DMS53 (cell line): ENCODE measurements at regions not wholly inside any gene's neighbourhood (a gene's known extent, or its start where the extent isn't known, plus 50 kb on each side); places are given as distances from the start of the nearest gene placed in this dataset.

ENCODE experiments used
- DNase-seq: peaks from one replicate; lab custom pipeline; 2025; lab: John Stamatoyannopoulos, UW

DNA sequence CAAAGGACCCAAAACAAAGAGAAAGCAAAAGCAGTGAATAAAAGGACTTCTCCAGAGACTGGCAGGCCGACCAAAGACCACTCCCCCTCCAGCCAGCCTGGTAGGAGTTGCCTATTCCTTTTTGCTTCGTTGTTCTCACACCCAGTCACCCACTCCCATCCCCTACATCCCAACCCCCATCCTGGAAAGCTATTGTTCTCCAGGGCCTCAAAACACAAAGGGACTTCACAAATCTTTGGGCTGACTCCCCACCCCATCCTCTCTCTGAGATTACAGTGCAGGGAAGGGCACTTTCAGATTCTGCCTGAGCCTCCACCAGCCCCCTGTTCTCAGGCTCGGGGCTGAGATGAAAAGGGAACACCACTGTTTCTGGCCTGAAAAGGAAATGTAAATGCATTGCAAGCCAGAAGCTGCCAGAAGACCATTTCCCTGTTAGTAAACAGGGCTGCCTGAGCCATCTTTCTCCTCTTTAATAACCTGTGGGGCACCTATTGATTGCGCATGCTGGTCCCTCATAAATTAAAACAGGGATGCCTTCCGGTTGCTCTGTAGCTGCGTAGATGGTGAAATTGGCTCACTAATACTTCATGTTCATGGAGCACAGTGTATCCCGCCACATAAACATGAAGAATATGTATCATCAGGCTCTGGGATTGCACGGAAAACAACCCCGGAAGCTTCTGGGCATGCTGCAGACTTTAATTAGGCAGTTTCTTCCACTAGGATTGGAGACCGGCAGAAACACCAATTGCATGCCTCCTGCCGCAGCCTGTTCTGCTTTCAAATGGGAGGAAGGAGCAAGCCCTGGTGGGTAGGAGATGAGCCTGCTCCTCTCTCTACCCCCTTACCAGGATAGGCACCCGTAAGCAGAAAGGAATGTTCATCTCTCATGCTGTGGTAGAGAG is 130.3 kb upstream of the FUT8 start:
- DNase-seq = no peak

DNA sequence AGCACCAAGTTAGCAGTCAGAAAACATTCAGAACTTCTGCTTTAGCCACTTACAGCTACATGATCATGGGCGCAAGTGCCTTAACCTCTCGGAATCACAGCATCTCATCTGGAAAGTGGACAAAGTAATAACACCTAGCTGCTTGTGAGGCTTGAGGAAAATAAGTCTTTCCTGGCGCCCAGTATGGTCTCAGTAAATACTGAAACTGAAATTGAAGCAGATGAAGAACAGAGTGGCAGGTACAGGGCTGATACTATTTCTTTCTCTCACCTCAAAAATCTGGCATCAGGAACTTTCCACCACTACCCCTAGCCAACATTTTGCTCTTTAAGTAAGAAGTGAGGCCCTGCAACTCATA is 129.7 kb upstream of the FUT8 start:
- no peak for DNase-seq

DNA sequence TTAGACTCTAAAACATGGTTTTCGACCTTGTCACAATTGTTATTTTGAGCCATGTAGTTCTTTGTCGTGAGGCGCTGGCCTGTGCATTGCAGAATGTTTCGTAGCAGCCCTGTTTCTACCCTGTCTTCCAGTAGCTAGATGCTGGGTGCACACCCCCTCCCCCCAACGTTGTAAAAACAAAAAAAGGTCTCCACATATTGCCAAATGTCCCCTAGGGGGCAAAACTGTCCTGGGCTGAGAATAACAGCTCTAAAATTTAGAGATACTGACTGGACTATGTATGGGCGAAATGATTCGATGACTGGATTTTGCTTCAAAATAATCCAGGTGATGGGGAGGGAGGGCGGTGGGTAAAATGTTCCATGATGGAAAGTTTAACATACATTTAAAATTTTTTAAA is 126.1 kb upstream of the FUT8 start:
- no peak for DNase-seq

DNA sequence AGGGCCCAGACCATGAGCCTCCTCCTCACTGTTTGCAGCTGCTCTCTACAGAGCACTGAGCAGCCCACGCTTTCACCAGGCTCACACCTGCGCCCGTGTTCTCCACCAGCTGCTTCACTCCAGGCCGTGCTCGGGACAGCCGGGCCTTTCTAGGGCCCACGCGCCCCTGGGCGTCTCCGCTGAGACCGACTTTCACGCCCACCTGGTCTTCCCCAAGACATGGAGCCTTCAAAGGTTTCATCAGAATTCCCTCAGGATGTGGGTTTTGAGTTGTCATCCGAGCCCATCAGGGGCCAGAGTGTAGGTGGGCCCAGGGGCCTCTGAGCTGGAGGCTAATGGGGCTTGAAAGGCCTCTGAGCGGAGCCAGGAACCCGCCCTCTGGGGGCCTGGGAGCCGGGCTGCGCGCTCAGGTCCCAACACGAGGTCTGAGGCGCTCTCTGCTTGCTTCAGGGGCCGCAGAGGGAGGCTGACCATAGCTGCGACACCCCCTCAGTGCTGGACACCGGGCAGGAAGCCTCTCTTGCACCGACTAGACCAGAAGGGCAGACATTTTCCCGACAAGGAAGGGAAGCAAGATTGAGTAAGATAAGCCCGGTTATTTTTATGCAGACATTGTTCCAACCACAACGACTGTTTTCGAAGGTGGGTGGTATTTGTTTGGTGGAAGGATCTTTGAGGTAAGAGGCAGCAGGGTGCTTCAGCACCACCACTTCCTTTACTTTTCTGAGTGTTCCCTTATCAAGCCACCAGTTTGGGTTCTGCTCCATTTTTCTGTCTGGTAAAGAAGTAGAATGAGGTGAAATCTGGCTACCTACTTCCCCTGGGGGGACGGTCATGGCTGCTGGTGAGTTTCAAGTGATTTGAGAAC is 125.0 kb upstream of the FUT8 start:
- no peak for DNase-seq

DNA sequence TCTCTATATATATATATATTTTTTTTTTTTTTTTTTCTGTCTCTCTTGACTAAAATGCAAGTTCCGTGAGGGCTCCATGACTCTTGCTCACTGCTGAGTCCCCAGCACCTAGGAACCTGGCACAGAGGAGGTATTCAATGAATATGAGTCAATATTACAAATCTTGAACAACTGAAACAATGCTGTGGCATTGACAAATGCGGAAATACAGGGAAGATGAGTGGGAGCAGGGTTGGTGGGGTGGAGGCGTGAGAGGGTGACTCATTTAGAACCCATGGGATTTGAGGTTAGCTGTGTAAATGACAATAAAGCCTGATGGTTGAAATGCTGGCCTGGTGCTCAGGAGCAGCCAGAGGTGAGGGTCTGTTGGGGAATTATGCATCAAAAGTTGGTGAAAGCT is 121.7 kb upstream of the FUT8 start:
- DNase-seq = peak; percentile 14

DNA sequence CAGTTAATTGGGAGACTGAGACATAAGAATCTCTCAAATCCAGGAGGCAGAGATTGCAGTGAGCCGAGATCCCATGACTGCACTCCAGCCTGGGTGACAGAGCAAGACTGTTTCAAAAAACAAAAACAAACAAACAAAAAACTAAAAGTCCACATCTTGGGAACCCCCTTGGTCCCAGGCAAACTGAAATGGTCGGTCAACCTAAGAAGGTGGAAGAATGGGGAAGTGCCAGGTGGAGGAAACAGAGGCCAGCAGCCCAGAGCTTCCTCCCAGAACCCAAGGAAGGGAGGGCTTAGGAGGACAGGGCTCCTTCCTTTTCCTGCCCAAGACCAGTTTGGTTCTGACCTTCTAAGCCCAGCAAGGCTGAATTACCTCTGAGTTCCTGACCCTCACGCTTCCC is 121.0 kb upstream of the FUT8 start:
- no peak for DNase-seq

DNA sequence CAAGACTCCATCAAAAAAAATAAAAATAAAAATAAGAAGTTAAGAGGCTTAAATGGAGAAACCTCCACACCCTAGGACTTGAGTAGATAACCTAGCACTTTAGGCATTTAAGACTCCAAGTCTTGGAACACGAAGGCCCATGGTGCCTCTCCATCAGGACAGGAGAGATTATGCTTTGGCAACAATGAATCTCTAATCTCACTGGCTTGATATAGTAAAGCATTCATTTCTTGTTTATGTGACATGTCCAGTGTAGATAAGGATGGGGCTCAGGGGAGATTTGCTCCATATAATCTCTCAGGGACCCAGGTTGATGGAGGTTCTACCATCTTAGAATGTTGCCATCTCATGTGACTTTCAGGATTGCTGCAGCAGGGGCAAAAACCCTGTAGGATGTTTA is 117.7 kb upstream of the FUT8 start:
- DNase-seq = no peak

DNA sequence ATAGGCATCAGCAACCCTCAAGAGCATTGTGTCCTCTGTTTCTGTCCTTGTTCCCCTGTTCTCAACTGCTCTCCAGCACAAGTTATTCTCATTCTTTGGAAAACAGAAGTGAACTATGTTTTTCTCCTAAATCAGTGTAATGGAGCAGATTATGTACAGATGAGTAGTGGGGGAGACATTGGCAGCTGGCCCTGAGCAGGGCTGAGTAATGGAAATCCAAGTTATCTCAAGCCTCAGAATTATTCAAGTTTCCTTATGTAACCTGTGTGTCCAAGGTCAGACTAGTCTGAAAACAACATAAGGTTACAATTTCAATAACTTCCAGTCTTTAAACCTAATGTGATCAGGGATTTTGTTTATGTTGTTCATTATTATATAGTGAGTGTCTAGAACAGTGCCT is 116.1 kb upstream of the FUT8 start:
- no peak for DNase-seq

DNA sequence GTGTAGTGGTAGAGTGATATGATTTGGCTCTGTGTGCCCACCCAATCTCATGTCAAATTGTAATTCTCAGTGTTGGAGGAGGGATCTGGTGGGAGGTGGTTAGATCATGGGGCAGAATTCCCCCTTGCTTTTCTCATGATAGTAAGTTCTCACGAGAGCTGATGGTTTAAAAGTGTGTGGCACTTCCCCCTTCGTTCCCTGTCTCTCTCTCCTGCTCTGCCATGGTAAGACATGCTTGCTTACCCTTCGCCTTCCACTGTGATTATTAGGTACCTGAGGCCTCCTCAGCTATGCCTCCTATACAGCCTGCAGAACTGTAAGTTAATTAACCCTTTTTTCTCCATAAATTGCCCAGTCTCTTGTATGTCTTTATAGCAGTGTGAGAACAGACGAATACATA is 115.7 kb upstream of the FUT8 start:
- DNase-seq = no peak

DNA sequence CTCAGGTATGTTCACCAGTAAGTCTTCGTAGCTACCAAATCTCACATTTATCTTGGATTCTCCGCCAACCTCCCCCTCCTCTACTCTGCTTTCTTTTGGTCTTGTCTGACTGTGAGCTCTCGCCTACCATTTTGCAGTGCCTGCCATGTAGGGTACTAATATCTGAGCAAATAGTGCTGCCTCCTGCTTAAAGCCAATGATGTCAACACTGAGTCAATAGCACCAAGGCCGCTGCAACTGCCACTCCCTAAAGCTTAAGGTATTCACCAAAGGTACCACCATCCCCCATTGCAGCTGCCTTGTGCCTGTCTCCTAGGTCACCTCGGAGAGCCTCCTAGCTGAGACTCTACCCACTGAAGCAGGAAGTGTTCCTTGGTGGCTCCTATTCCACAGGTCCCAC is 114.8 kb upstream of the FUT8 start:
- DNase-seq = peak; percentile 67

DNA sequence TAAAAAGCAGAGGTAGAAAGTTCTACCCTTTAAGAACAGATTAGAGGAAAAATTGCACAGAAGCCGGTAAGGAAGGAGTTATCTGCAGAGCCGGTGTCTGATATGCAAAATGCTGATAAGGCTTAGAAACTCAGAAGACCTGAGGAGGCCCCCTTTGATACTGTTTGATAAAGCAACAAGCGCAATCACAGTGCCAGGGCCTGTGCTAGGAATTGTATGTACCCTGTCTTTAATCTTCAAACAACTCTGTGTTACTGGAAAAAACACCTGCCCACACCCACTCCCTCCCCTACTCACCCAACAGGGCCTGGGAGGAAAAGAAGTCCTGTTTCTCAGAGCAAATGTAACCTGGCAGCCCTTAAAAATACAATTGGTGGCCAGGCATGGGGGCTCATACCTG is 112.7 kb upstream of the FUT8 start:
- no peak for DNase-seq

DNA sequence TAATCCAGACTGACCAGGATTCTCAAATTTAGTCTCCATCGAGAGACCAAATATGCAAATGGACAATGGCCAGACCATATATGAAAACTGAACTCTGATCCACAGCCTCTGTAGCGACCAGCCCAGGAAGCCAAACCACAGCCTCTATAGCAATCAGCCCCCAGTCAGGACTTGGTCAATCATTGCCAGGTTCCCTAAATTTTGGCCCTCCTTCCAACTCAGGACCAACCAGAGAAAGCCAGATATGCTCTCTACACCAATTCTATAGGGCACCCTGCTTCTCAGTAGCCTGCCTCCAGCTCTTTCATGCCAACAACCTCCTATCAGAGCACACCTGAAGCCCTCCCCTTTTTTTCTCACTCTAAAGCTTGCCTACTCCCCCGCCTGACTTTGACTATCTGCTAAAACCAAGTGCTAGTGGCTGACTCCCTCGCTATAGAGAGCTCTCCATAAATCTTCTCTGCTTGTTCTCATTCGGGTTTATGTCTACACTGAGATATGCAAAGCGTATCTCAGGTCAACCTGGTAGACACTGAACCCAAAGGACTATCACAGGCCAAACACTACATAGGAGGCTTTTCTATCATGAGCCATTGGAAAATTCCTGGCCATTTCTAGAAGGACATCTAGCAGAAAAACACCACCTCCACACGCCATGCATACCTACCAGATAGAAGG is 110.5 kb upstream of the FUT8 start:
- DNase-seq = no peak

DNA sequence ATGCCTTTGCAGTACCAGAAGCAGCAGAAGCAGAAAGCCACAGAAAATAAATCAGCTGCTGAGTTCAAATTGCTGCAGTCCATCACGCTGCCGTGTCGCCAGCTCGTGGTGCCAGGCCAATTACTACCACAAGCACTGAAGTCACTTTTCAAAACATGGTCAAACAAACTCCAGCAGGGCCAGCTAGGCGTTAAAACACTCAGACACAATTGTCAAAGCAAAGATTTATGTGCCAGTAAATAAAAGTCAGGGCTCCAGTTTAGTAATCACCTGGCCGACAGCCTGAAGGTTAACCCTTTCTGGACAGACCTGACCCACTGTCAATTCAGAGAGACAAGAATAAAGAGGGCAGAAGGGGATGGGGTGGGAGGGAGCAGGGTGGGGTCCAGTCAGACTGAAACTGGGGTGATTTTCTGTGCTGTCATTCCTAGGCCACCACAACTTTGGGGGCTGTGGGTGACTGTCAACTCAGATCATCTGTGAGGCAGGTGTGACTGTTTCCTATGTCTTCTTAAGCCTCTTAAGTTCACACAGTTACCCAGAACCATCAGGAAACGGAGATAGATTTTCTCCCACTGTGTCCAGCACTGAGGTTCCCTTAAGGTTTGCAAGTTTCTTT is 109.8 kb upstream of the FUT8 start:
- DNase-seq = no peak

DNA sequence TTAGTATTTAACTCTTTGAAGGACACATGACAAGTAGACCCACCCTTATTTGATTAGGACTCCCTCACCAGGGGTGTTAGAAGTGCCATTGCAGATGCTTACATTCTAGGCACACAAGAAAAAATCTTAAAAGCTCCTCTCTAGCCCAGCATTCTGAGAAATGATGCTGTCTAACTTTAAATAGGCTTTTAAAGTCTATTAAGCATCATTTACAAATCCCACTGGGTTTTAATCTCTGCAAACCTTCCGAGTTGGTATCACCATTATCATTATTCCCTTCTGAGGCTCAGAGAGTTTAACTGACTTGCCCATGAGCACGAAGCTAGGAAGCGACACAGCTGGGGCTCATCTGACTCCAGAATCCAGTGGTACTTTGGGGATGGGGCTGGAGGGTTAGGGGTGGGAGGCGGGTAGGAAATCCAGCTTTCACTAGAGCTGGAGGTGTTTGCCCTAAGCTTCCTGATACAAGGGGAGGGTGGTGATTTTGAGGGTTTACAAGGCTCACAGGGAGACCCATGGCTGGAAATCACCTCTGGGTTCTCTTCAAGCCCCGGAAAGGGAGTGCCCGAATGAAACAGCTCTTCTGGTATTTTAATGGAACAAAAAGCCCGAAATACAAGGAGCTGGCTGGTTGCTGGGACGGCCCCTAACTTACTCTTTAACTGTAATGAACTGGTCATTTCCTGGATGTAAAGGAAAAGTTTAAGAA is 109.2 kb upstream of the FUT8 start:
- DNase-seq = no peak

DNA sequence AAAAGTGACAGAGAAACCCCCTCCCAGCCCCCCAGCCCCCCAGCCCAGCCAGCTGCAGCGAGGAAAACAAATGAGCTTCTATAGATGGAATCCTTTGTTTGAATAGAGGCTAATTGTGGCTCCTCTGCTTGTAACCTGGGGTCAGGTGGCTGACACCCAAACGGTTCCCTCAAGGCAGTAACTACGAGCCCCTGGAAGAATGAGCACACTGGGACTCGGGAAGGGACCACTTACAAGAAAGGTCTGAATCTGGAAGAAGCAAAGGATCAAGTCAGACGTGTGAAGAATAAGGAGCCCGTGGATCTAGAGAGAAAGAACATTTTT is 108.7 kb upstream of the FUT8 start:
- no peak for DNase-seq

DNA sequence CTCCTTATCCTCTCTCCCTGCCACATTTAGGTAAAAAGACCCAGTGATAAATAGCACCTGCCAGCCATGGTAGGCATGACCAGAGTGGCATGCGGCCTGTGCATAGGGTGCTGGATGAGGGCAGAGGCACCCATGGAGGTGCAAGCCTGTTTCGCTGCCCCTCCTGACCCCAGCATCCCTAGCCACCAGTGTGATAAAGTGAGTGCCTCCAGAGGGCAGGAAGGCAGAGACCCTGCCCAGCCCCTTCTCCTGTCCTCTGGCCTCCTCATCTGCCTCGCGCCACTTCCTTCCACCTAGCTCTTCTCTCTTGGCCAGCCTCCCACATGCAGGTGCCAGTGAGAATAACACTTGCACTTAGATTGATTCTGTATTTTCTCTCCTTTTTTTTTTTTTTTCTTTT is 108.3 kb upstream of the FUT8 start:
- DNase-seq = no peak

DNA sequence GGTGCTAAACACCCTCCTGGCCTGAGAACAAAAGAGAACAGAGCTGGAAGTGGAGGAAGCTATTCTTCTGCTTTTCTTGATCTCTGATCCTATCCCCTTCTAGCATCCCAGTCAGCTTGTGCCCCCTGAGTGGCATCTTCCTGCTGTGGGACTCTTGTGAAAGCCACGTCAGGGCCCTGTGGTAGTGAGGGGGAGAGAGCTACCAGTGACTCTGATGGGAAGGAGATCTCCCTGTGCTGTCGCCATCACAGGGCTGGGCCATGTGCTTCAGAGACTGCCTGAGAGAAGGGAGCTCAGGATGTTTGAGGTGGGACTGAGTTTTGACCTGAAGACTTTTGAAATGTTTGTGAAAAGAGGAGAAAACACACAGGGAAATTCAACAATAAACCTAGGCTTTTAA is 107.6 kb upstream of the FUT8 start:
- DNase-seq = no peak

DNA sequence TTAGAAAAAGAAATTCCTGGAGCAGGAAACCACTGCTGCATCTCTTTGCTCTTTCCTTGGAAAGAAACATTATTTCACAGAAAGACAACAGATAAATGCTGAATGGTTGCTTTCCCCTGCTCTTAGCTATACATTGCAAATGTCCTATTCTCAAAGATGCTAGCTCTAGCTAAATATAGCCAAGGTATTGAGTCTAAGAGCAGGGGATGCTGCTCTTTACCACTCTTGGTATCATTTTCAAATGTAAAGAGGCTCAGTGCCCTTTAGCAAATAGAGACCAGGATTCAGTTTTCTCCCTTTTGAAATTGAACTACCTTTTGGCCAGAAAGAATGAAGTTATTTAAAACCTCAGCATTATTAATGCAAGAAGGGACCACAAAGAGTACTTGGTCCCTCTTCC is 104.0 kb upstream of the FUT8 start:
- no peak for DNase-seq

DNA sequence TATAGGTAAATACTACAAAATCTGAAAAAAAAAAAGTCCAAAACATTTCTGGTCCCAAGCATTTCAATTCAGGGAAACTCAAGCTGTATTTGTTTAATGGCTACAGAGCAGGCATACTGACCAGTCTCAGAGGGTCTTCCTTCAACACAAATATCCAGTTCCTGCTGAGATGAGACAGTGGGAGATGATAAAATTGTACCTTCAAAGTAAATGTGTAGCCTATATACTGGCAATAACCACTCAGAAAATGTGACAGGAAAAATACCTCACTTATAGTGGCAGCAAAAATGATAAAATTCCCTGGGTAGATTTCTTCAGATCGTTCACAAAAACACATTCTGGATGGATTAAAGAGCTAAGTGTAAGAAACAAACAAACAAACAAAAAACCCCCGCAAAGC is 102.0 kb upstream of the FUT8 start:
- DNase-seq = no peak

DNA sequence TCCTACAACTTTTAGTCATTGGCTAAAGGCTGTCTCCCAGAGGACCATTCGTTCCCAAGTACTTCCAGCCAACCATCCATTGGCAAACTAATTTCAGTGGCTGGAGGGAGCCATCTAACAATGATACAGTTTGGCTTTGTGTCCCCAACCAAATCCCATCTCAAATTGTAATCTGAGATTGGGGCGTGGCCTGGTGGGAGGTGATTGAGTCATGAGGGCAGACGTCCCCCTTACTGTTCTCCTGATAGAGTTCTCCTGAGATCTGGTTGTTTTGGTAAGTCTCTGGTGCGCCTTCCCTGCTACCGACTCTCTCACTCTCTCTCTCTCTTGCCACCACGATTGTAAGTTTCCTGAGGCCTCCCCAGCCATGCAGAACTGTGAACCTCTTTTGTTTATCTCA is 99.7 kb upstream of the FUT8 start:
- no peak for DNase-seq

DNA sequence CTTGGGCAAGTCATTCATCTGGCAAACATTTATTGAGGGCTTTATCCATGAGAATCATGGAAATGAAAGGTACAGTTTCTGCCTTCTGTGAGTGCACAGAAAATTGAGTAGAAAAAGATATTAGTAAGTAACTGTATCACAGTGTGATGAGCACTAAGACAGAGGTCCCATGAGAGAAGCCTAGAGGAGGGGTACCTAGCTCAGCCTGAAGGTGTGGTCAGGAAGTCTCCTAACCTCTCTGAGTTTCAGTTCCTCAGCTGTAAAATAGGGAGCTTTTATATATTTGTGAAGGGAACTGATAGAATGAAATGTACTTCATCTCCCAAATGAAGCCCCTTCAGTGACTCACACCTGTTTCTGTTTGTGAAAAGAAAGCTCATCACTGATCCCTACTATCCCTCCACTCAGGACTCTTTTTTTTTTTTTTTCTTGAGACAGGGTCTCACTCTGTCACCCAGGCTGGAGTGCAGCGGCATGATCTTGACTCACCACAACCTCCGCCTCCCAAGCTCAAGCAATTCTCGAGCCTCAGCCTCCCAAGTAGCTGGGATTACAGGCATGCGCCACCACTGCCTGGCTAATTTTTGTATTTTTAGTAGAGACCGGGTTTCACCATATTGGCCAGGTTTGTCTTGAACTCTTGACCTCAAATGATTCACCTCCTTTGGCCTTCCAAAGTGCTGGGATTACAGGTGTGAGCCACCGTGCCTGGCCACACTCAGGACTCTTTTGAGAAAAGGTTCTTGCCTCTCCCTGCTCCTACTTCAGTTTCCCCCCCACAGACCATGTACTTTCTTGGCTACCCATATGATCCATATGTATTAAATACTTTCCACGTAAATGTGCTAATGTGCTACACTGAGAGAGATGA is 93.7 kb upstream of the FUT8 start:
- no peak for DNase-seq
